Liver (tissue), 8 donors: ENCODE measurements at regions not wholly inside any gene's neighbourhood (a gene's known extent, or its start where the extent isn't known, plus 50 kb on each side); places are given as distances from the start of the nearest gene placed in this dataset.

Experiments
- DNase-seq: peaks from one replicate; pipeline ENCODE4 v3.0.0-alpha.2; 2017; ENCODE audit warnings: low spot score
- H3K27ac ChIP-seq, 2 donors: one replicate each; pipeline ENCODE4 v1.7.0; 2013; ENCODE audit warnings: inconsistent platforms in 2 of 2, low read length in 2 of 2, control low read depth in 1 of 2, low read depth in 1 of 2, mild to moderate bottlenecking in 1 of 2
- H3K27me3 ChIP-seq, 4 donors: one replicate each; pipeline versions ENCODE4 v1.6.1 to v1.7.0; 2013; ENCODE audit warnings: low read length in 3 of 4, inconsistent platforms in 1 of 4, mild to moderate bottlenecking in 1 of 4, moderate library complexity in 1 of 4; ENCODE audit not compliant: control insufficient read depth in 4 of 4, insufficient read depth in 4 of 4
- H3K36me3 ChIP-seq, 4 donors: one replicate each; pipeline versions ENCODE4 v1.6.1 to v1.7.0; 2013; ENCODE audit warnings: low read length in 3 of 4, mild to moderate bottlenecking in 3 of 4, low read depth in 1 of 4, moderate library complexity in 1 of 4; ENCODE audit not compliant: control insufficient read depth in 4 of 4, insufficient read depth in 3 of 4
- H3K4me1 ChIP-seq, 4 donors: one replicate each; pipeline versions ENCODE4 v1.6.1 to v1.7.0; 2013; ENCODE audit warnings: low read length in 3 of 4, mild to moderate bottlenecking in 3 of 4, moderate library complexity in 1 of 4; ENCODE audit not compliant: control insufficient read depth in 4 of 4, insufficient read depth in 4 of 4
- H3K4me3 ChIP-seq, 3 donors: one replicate each; pipeline versions ENCODE4 v1.6.1 to v1.7.0; 2013; ENCODE audit warnings: low read length in 3 of 3, control low read depth in 1 of 3, low read depth in 1 of 3, mild to moderate bottlenecking in 1 of 3
- H3K9ac ChIP-seq, 2 donors: one replicate each; pipeline ENCODE4 v1.7.0; 2013; ENCODE audit warnings: low read length in 2 of 2, mild to moderate bottlenecking in 2 of 2, moderate library complexity in 2 of 2, control low read depth in 1 of 2, low read depth in 1 of 2
- H3K9me3 ChIP-seq, 4 donors: one replicate each; pipeline versions ENCODE4 v1.6.1 to v1.7.0; 2013; ENCODE audit warnings: low read length in 3 of 4; ENCODE audit not compliant: control insufficient read depth in 4 of 4
- EGR1 ChIP-seq, 2 donors: IDR thresholded peaks; 2 replicates each; pipeline ENCODE4 v1.6.1; 2016 to 2018; ENCODE audit warnings: antibody characterized with exemption in 2 of 2, low read depth in 2 of 2
- FOXA1 ChIP-seq: IDR thresholded peaks from 2 replicates; pipeline ENCODE4 v1.6.1; 2016; ENCODE audit warnings: antibody characterized with exemption
- GABPA ChIP-seq, 2 donors: IDR thresholded peaks in 1 of 2; conservative IDR thresholded peaks in 1 of 2; 2 replicates each; pipeline ENCODE4 v1.6.1; 2016; ENCODE audit warnings: antibody characterized with exemption in 2 of 2, mild to moderate bottlenecking in 1 of 2, moderate library complexity in 1 of 2
- HNF4A ChIP-seq, 2 donors: conservative IDR thresholded peaks; 2 replicates each; pipeline ENCODE4 v1.6.1; 2016; ENCODE audit warnings: antibody characterized with exemption in 2 of 2, mild to moderate bottlenecking in 2 of 2
- HNF4G ChIP-seq: IDR thresholded peaks from 2 replicates; pipeline ENCODE4 v1.6.1; 2016; ENCODE audit warnings: antibody characterized with exemption
- JUND ChIP-seq, 2 donors: IDR thresholded peaks; 2 replicates each; pipeline ENCODE4 v1.6.1; 2016; ENCODE audit warnings: antibody characterized with exemption in 2 of 2
- NR2F2 ChIP-seq: IDR thresholded peaks from 2 replicates; pipeline ENCODE4 v1.6.1; 2016; ENCODE audit warnings: antibody characterized with exemption
- RAD21 ChIP-seq, 2 donors: IDR thresholded peaks; 2 replicates each; pipeline ENCODE4 v1.6.1; 2016; ENCODE audit warnings: antibody characterized with exemption in 2 of 2, mild to moderate bottlenecking in 2 of 2
- RXRA ChIP-seq, 2 donors: IDR thresholded peaks; 2 replicates each; pipeline ENCODE4 v1.6.1; 2017 to 2018; ENCODE audit warnings: antibody characterized with exemption in 2 of 2, mild to moderate bottlenecking in 1 of 2
- SP1 ChIP-seq: IDR thresholded peaks from 2 replicates; pipeline ENCODE4 v1.6.1; 2018; ENCODE audit warnings: antibody characterized with exemption, mild to moderate bottlenecking
- TAF1 ChIP-seq: conservative IDR thresholded peaks from 2 replicates; pipeline ENCODE4 v1.6.1; 2016; ENCODE audit warnings: antibody characterized with exemption, mild to moderate bottlenecking
- YY1 ChIP-seq: IDR thresholded peaks from 2 replicates; pipeline ENCODE4 v1.6.1; 2016; ENCODE audit warnings: antibody characterized with exemption, mild to moderate bottlenecking
- WGBS: extraction: QIAGEN DNeasy Blood & Tissue Kit; methylation state at CpG from one replicate; pipeline ENCODE4 v1.1.7; 2013; 5-methylcytosine and 5-hydroxymethylcytosine counted together
- TF ChIP-seq, protein P1 (sequence below): fragments of 150-350 bp; IDR thresholded peaks from 2 replicates; pipeline ENCODE4 v1.5.1; 2017; ENCODE audit warnings: improper control_type of control experiment, low read depth, low read length; ENCODE audit not compliant: missing input control
- TF ChIP-seq, protein P2 (sequence below): IDR thresholded peaks from 2 replicates; pipeline ENCODE4 v1.6.1; 2016; ENCODE audit warnings: antibody characterized with exemption
- TF ChIP-seq, protein P3 (sequence below): IDR thresholded peaks from 2 replicates; pipeline ENCODE4 v1.6.1; 2016; ENCODE audit warnings: antibody characterized with exemption
- TF ChIP-seq, protein P4 (sequence below): IDR thresholded peaks from 2 replicates; pipeline ENCODE4 v1.6.1; 2016; ENCODE audit warnings: antibody characterized with exemption
- donor health status: healthy.
- donor health status: healthy.
- donor health status: healthy.
- donor health status: healthy.
- donor health status: healthy.

DNA sequence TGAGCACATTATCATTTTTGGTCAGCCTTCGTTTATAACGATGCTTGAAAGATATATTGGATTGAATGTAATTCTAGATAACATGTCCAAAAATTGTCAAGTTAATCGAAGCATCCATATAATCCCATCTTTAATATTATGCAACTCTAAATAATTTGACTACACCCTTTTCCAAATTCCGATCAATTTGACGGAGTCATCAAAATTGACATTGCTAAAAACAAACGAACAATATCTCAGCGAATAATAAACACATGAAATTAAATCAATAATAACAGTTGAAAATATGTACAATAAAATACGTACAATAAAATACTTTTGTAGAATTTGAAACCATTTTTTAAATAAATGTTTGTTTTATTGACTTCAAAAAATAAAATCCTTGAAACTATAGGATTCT is 1516.4 kb downstream of the EFNB2 start:
- TF ChIP-seq GABPA (IDR thresholded peaks at IDR 0.05 in 1 of 2, conservative IDR thresholded peaks at IDR 0.05 in 1 of 2) (no peak), RXRA (IDR thresholded peaks at IDR 0.05) (no peak), FOXA1 (no peak), HNF4A (conservative IDR thresholded peaks at IDR 0.05) (no peak), YY1 (no peak), TAF1 (no peak)
- TF ChIP-seq, protein P1, sequence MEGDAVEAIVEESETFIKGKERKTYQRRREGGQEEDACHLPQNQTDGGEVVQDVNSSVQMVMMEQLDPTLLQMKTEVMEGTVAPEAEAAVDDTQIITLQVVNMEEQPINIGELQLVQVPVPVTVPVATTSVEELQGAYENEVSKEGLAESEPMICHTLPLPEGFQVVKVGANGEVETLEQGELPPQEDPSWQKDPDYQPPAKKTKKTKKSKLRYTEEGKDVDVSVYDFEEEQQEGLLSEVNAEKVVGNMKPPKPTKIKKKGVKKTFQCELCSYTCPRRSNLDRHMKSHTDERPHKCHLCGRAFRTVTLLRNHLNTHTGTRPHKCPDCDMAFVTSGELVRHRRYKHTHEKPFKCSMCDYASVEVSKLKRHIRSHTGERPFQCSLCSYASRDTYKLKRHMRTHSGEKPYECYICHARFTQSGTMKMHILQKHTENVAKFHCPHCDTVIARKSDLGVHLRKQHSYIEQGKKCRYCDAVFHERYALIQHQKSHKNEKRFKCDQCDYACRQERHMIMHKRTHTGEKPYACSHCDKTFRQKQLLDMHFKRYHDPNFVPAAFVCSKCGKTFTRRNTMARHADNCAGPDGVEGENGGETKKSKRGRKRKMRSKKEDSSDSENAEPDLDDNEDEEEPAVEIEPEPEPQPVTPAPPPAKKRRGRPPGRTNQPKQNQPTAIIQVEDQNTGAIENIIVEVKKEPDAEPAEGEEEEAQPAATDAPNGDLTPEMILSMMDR: no peak
- TF ChIP-seq, protein P2, sequence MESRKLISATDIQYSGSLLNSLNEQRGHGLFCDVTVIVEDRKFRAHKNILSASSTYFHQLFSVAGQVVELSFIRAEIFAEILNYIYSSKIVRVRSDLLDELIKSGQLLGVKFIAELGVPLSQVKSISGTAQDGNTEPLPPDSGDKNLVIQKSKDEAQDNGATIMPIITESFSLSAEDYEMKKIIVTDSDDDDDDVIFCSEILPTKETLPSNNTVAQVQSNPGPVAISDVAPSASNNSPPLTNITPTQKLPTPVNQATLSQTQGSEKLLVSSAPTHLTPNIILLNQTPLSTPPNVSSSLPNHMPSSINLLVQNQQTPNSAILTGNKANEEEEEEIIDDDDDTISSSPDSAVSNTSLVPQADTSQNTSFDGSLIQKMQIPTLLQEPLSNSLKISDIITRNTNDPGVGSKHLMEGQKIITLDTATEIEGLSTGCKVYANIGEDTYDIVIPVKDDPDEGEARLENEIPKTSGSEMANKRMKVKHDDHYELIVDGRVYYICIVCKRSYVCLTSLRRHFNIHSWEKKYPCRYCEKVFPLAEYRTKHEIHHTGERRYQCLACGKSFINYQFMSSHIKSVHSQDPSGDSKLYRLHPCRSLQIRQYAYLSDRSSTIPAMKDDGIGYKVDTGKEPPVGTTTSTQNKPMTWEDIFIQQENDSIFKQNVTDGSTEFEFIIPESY: no peak
- DNase-seq: no peak
- H3K36me3 ChIP-seq: no peaks in the 10 kb centered on the region
- no peak overlapping the region for H3K27ac ChIP-seq
- H3K27me3 ChIP-seq: no peaks in the 10 kb centered on the region
- no peaks in the 10 kb centered on the region for H3K4me1 ChIP-seq
- no peak overlapping the region for H3K4me3 ChIP-seq
- H3K9ac ChIP-seq: no peak overlapping the region
- WGBS: 89% methylated on average over 8 of the region's 8 CpGs
- H3K9me3 ChIP-seq: peaks cover 0 to 2% (median under 1%) of the 10 kb centered on the region in 4 donors

DNA sequence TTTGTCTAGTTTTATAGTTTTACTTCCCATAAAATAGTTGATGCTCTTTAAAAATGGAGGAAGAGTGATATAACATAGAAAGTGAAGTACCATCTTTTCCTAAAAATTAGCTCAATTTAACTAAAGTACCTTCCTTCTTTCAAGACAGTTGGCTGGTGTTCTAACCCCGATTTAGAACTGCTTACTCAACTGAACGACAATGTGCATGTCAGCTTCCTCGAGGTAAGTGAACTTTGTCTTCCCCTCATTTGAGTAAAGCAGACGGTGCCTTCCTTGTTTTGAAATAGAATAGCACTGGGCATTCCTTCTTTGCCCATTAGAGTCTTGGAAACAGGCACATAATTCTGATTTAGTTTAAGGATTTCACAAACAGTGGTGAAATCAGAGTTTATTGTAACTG is 1519.2 kb downstream of the EFNB2 start:
- Histone ChIP-seq H3K27me3 (no peaks in the 10 kb centered on the region), H3K36me3 (no peaks in the 10 kb centered on the region), H3K27ac (no peak overlapping the region), H3K9ac (no peak overlapping the region), H3K4me1 (no peaks in the 10 kb centered on the region), H3K4me3 (no peak overlapping the region), H3K9me3 (no peaks in the 10 kb centered on the region)
- DNase-seq: no peak
- TF ChIP-seq, protein P3, sequence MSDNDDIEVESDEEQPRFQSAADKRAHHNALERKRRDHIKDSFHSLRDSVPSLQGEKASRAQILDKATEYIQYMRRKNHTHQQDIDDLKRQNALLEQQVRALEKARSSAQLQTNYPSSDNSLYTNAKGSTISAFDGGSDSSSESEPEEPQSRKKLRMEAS: no peak
- TF ChIP-seq, protein P4, sequence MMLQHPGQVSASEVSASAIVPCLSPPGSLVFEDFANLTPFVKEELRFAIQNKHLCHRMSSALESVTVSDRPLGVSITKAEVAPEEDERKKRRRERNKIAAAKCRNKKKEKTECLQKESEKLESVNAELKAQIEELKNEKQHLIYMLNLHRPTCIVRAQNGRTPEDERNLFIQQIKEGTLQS: no peak
- no peak for TF ChIP-seq RAD21 (IDR thresholded peaks at IDR 0.05)
- TF ChIP-seq, protein P1: no peak
- no peak for TF ChIP-seq NR2F2
- TF ChIP-seq, protein P2: no peak
- TF ChIP-seq FOXA1: no peak
- no peak for TF ChIP-seq EGR1 (IDR thresholded peaks at IDR 0.05; ENCODE audit: low read depth in 2 of 2)
- no peak for TF ChIP-seq SP1
- no peak for TF ChIP-seq HNF4A (conservative IDR thresholded peaks at IDR 0.05)
- TF ChIP-seq YY1: no peak
- no peak for TF ChIP-seq JUND (IDR thresholded peaks at IDR 0.05)
- no peak for TF ChIP-seq HNF4G
- TF ChIP-seq TAF1: no peak
- TF ChIP-seq GABPA (IDR thresholded peaks at IDR 0.05 in 1 of 2, conservative IDR thresholded peaks at IDR 0.05 in 1 of 2): no peak
- 26% methylated on average over 4 of the region's 4 CpGs for WGBS
